Suprapubic skin (tissue), 3 donors: ENCODE measurements at regions not wholly inside any gene's neighbourhood (a gene's known extent, or its start where the extent isn't known, plus 50 kb on each side); places are given as distances from the start of the nearest gene placed in this dataset.

ENCODE experiments used
- CTCF ChIP-seq, 2 donors: fragments of 200-600 bp in 1 of 2; fragments of 450-650 bp in 1 of 2; sonication (generic) in 1 of 2; IDR thresholded peaks; one replicate each; pipeline ENCODE4 v1.5.1; 2016 to 2019; ENCODE audit warnings: antibody characterized with exemption in 2 of 2, mild to moderate bottlenecking in 1 of 2, moderate library complexity in 1 of 2
- EP300 ChIP-seq: sonication (generic); formaldehyde crosslinking; IDR thresholded peaks from one replicate; pipeline ENCODE4 v1.6.1; 2017; ENCODE audit warnings: antibody characterized with exemption

GRCh38 chr12:91935296-91935695 lies 210.3 kb downstream of the BTG1 start:
- no peak for TF ChIP-seq CTCF (IDR thresholded peaks at IDR 0.05)
- TF ChIP-seq EP300, result no peak
